ENCODE measurements at regions not wholly inside any gene's neighbourhood (a gene's known extent, or its start where the extent isn't known, plus 50 kb on each side); places are given as distances from the start of the nearest gene placed in this dataset.
"Not testable (repeated sequence)": the region's sequence is repeated elsewhere in the genome, so short reads cannot be mapped to it uniquely, and the experiment has no call there.

GRCh38 chr9:23046026-23046425, 599.4 kb downstream of the DMRTA1 start:
- not testable (repeated sequence) for H3K9ac ChIP-seq (ENCODE audit: low read length); H3K27me3 ChIP-seq (ENCODE audit: insufficient read depth, low read depth, low read length); H2AFZ ChIP-seq (ENCODE audit: low read depth, low read length); H3K9me3 ChIP-seq (ENCODE audit: low read length); H3K9me2 ChIP-seq (ENCODE audit: insufficient read depth, low read length); H4K20me1 ChIP-seq (ENCODE audit: insufficient read depth); H3K79me2 ChIP-seq (replicated peaks; ENCODE audit: insufficient read depth, low read length); H3K4me3 ChIP-seq (ENCODE audit: low read length); H3K4me2 ChIP-seq (ENCODE audit: low read length); H3K27ac ChIP-seq (ENCODE audit: low read length); H3F3A ChIP-seq (ENCODE audit: insufficient read depth, low read length, poor library complexity, severe bottlenecking); H3K36me3 ChIP-seq (ENCODE audit: insufficient read depth, low read length)

- Histone ChIP-seq H3K27me3 (ENCODE audit: insufficient read depth, low read depth, low read length) (no peaks in the 10 kb centered on the region), H3K9me3 (ENCODE audit: low read length) (no peaks in the 10 kb centered on the region), H3K9me2 (ENCODE audit: insufficient read depth, low read length) (no peaks in the 10 kb centered on the region), H3F3A (ENCODE audit: insufficient read depth, low read length, poor library complexity, severe bottlenecking) (no peaks in the 10 kb centered on the region), H3K79me2 (replicated peaks; ENCODE audit: insufficient read depth, low read length) (no peaks in the 10 kb centered on the region), H4K20me1 (ENCODE audit: insufficient read depth) (no peaks in the 10 kb centered on the region), H3K9ac (ENCODE audit: low read length) (no peak overlapping the region), H3K4me3 (ENCODE audit: low read length) (no peak overlapping the region), H3K36me3 (ENCODE audit: insufficient read depth, low read length) (no peaks in the 10 kb centered on the region), H2AFZ (ENCODE audit: low read depth, low read length) (no peak overlapping the region), H3K27ac (ENCODE audit: low read length) (no peak overlapping the region), H3K4me2 (ENCODE audit: low read length) (no peak overlapping the region)
- TF ChIP-seq POLR2AphosphoS5 (IDR thresholded peaks at IDR 0.05): no peak
- TF ChIP-seq, protein P1, sequence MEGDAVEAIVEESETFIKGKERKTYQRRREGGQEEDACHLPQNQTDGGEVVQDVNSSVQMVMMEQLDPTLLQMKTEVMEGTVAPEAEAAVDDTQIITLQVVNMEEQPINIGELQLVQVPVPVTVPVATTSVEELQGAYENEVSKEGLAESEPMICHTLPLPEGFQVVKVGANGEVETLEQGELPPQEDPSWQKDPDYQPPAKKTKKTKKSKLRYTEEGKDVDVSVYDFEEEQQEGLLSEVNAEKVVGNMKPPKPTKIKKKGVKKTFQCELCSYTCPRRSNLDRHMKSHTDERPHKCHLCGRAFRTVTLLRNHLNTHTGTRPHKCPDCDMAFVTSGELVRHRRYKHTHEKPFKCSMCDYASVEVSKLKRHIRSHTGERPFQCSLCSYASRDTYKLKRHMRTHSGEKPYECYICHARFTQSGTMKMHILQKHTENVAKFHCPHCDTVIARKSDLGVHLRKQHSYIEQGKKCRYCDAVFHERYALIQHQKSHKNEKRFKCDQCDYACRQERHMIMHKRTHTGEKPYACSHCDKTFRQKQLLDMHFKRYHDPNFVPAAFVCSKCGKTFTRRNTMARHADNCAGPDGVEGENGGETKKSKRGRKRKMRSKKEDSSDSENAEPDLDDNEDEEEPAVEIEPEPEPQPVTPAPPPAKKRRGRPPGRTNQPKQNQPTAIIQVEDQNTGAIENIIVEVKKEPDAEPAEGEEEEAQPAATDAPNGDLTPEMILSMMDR (IDR thresholded peaks at IDR 0.05; ENCODE audit: poor library complexity, severe bottlenecking): no peak
- TF ChIP-seq, protein P2, sequence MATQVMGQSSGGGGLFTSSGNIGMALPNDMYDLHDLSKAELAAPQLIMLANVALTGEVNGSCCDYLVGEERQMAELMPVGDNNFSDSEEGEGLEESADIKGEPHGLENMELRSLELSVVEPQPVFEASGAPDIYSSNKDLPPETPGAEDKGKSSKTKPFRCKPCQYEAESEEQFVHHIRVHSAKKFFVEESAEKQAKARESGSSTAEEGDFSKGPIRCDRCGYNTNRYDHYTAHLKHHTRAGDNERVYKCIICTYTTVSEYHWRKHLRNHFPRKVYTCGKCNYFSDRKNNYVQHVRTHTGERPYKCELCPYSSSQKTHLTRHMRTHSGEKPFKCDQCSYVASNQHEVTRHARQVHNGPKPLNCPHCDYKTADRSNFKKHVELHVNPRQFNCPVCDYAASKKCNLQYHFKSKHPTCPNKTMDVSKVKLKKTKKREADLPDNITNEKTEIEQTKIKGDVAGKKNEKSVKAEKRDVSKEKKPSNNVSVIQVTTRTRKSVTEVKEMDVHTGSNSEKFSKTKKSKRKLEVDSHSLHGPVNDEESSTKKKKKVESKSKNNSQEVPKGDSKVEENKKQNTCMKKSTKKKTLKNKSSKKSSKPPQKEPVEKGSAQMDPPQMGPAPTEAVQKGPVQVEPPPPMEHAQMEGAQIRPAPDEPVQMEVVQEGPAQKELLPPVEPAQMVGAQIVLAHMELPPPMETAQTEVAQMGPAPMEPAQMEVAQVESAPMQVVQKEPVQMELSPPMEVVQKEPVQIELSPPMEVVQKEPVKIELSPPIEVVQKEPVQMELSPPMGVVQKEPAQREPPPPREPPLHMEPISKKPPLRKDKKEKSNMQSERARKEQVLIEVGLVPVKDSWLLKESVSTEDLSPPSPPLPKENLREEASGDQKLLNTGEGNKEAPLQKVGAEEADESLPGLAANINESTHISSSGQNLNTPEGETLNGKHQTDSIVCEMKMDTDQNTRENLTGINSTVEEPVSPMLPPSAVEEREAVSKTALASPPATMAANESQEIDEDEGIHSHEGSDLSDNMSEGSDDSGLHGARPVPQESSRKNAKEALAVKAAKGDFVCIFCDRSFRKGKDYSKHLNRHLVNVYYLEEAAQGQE (IDR thresholded peaks at IDR 0.05; ENCODE audit: borderline replicate concordance): no peak
- TF ChIP-seq MXI1 (conservative IDR thresholded peaks at IDR 0.05; ENCODE audit: poor library complexity, severe bottlenecking): no peak
- no peak for TF ChIP-seq EP300 (conservative IDR thresholded peaks at IDR 0.05; ENCODE audit: poor library complexity, severe bottlenecking)
These were observed 603.9 kb downstream of the DMRTA1 start for GRCh38 chr9:23050548-23050947.

GRCh38 chr9:23073136-23073535, 626.5 kb downstream of the DMRTA1 start:
- Histone ChIP-seq H3K27ac (ENCODE audit: low read length) (no peak overlapping the region), H3K9me3 (ENCODE audit: low read length) (no peaks in the 10 kb centered on the region), H3K4me2 (ENCODE audit: low read length) (no peak overlapping the region), H2AFZ (ENCODE audit: low read depth, low read length) (no peak overlapping the region), H3K79me2 (replicated peaks; ENCODE audit: insufficient read depth, low read length) (no peaks in the 10 kb centered on the region), H3K9me2 (ENCODE audit: insufficient read depth, low read length) (no peaks in the 10 kb centered on the region), H3K9ac (ENCODE audit: low read length) (no peak overlapping the region), H3F3A (ENCODE audit: insufficient read depth, low read length, poor library complexity, severe bottlenecking) (no peaks in the 10 kb centered on the region), H3K27me3 (ENCODE audit: insufficient read depth, low read depth, low read length) (no peaks in the 10 kb centered on the region), H3K4me3 (ENCODE audit: low read length) (no peak overlapping the region), H4K20me1 (ENCODE audit: insufficient read depth) (no peaks in the 10 kb centered on the region), H3K36me3 (ENCODE audit: insufficient read depth, low read length) (no peaks in the 10 kb centered on the region)
- TF ChIP-seq EP300 (conservative IDR thresholded peaks at IDR 0.05; ENCODE audit: poor library complexity, severe bottlenecking) (no peak), TAF1 (IDR thresholded peaks at IDR 0.05; ENCODE audit: low read depth) (no peak), POLR2AphosphoS5 (IDR thresholded peaks at IDR 0.05) (no peak), SMC3 (conservative IDR thresholded peaks at IDR 0.05; ENCODE audit: poor library complexity) (no peak), MXI1 (conservative IDR thresholded peaks at IDR 0.05; ENCODE audit: poor library complexity, severe bottlenecking) (no peak), RAD21 (conservative IDR thresholded peaks at IDR 0.05) (no peak), EZH2 (IDR thresholded peaks at IDR 0.05; ENCODE audit: borderline replicate concordance, insufficient read depth, low read length, poor library complexity, severe bottlenecking) (no peak)
- TF ChIP-seq, protein P1 (IDR thresholded peaks at IDR 0.05; ENCODE audit: poor library complexity, severe bottlenecking): no peak
- TF ChIP-seq, protein P2 (IDR thresholded peaks at IDR 0.05; ENCODE audit: borderline replicate concordance): no peak
